Smooth muscle cell (in vitro differentiated cells): ENCODE measurements at regions not wholly inside any gene's neighbourhood (a gene's known extent, or its start where the extent isn't known, plus 50 kb on each side); places are given as distances from the start of the nearest gene placed in this dataset.

ENCODE experiments used
- DNase-seq: peaks from one replicate; lab custom pipeline; 2025; ENCODE audit not compliant: unreplicated experiment; lab: John Stamatoyannopoulos, UW
- H2AFZ ChIP-seq: fragments of 200-600 bp; sonication (generic); 2 replicates; pipeline ENCODE4 v1.6.0; 2016; ENCODE audit warnings: antibody characterized with exemption, low read depth, mild to moderate bottlenecking
- H3F3A ChIP-seq: fragments of 200-600 bp; sonication (generic); 2 replicates; pipeline ENCODE4 v1.6.0; 2017; ENCODE audit warnings: antibody characterized with exemption, low read depth
- H3K27ac ChIP-seq: fragments of 200-600 bp; sonication (generic); 2 replicates; pipeline ENCODE4 v1.5.1; 2016; ENCODE audit warnings: low read depth, mild to moderate bottlenecking
- H3K27me3 ChIP-seq: fragments of 200-600 bp; sonication (generic); 2 replicates; pipeline ENCODE4 v1.6.1; 2016; ENCODE audit warnings: low read depth, mild to moderate bottlenecking
- H3K36me3 ChIP-seq: fragments of 200-600 bp; sonication (generic); 2 replicates; pipeline ENCODE4 v1.5.1; 2016; ENCODE audit warnings: low read depth
- H3K4me1 ChIP-seq: fragments of 200-600 bp; sonication (generic); 2 replicates; pipeline ENCODE4 v1.5.1; 2016; ENCODE audit warnings: low read depth
- H3K4me2 ChIP-seq: fragments of 200-600 bp; sonication (generic); 2 replicates; pipeline ENCODE4 v1.6.0; 2016; ENCODE audit warnings: mild to moderate bottlenecking
- H3K4me3 ChIP-seq: fragments of 200-600 bp; sonication (generic); 2 replicates; pipeline ENCODE4 v1.5.1; 2016; ENCODE audit warnings: mild to moderate bottlenecking
- H3K79me2 ChIP-seq: fragments of 200-600 bp; sonication (generic); 2 replicates; pipeline ENCODE4 v1.6.0; 2016; ENCODE audit warnings: low read depth, mild to moderate bottlenecking
- H3K9ac ChIP-seq: fragments of 200-600 bp; sonication (generic); 2 replicates; pipeline ENCODE4 v1.6.0; 2016; ENCODE audit warnings: low read depth
- H3K9me3 ChIP-seq: fragments of 200-600 bp; sonication (generic); replicated peaks from 2 replicates; pipeline ENCODE4 v1.5.1; 2016; ENCODE audit warnings: low read depth
- H4K20me1 ChIP-seq: fragments of 200-600 bp; sonication (generic); 2 replicates; pipeline ENCODE4 v1.6.0; 2016; ENCODE audit warnings: low read depth
- CTCF ChIP-seq: fragments of 200-600 bp; sonication (generic); IDR thresholded peaks from 2 replicates; pipeline ENCODE4 v1.5.1; 2017; ENCODE audit warnings: borderline replicate concordance, mild to moderate bottlenecking, antibody characterized with exemption; ENCODE audit not compliant: insufficient read depth, poor library complexity, severe bottlenecking
- WGBS: methylation state at CpG from one replicate; pipeline ENCODE4 v1.1.7; 2016; ENCODE audit warnings: low lambda C conversion rate; 5-methylcytosine and 5-hydroxymethylcytosine counted together

- H3K27ac ChIP-seq = no peak overlapping the region
- H3K4me3 ChIP-seq = no peak overlapping the region
- H3K4me1 ChIP-seq = no peaks in the 10 kb centered on the region
- H3K36me3 ChIP-seq = no peaks in the 10 kb centered on the region
- 86% methylated on average over 6 of the region's 6 CpGs for WGBS
- no peaks in the 10 kb centered on the region for H3K79me2 ChIP-seq
- H4K20me1 ChIP-seq = no peaks in the 10 kb centered on the region
- H3K27me3 ChIP-seq = peaks cover 5% of the 10 kb centered on the region
- H3K9me3 ChIP-seq = no peaks in the 10 kb centered on the region
- H3K9ac ChIP-seq = no peak overlapping the region
- DNase-seq = no peak
- no peaks in the 10 kb centered on the region for H3F3A ChIP-seq
- TF ChIP-seq CTCF = no peak
- no peak overlapping the region for H2AFZ ChIP-seq
- H3K4me2 ChIP-seq = no peak overlapping the region
These were observed 217.4 kb downstream of the HAPSTR1 start for GRCh38 chr16:9308850-9309249.

- WGBS = 79% methylated on average over 2 of the region's 2 CpGs
- Histone ChIP-seq H3K4me2 (no peak overlapping the region), H3K36me3 (no peaks in the 10 kb centered on the region), H2AFZ (no peak overlapping the region), H3K79me2 (no peaks in the 10 kb centered on the region), H3K9ac (no peak overlapping the region), H3K9me3 (no peaks in the 10 kb centered on the region), H4K20me1 (no peaks in the 10 kb centered on the region), H3F3A (no peaks in the 10 kb centered on the region), H3K4me1 (no peaks in the 10 kb centered on the region), H3K27ac (no peak overlapping the region), H3K4me3 (no peak overlapping the region), H3K27me3 (peaks cover 5% of the 10 kb centered on the region)
- no peak for TF ChIP-seq CTCF
- DNase-seq = no peak
These were observed 218.4 kb downstream of the HAPSTR1 start for GRCh38 chr16:9309844-9310243.

- no peak overlapping the region for H3K9ac ChIP-seq
- TF ChIP-seq CTCF = no peak
- H3F3A ChIP-seq = no peaks in the 10 kb centered on the region
- H4K20me1 ChIP-seq = no peaks in the 10 kb centered on the region
- no peak overlapping the region for H3K4me2 ChIP-seq
- no peak overlapping the region for H3K27ac ChIP-seq
- H3K27me3 ChIP-seq = peaks cover 5% of the 10 kb centered on the region
- 28% methylated on average over 5 of the region's 5 CpGs for WGBS
- no peak overlapping the region for H3K4me3 ChIP-seq
- H3K4me1 ChIP-seq = no peaks in the 10 kb centered on the region
- DNase-seq = peak; percentile 7
- no peaks in the 10 kb centered on the region for H3K36me3 ChIP-seq
- H2AFZ ChIP-seq = no peak overlapping the region
- H3K79me2 ChIP-seq = no peaks in the 10 kb centered on the region
- no peaks in the 10 kb centered on the region for H3K9me3 ChIP-seq
These were observed 220.0 kb downstream of the HAPSTR1 start for GRCh38 chr16:9311303-9311954.

GRCh38 chr16:9316008-9316407 lies 224.6 kb downstream of the HAPSTR1 start:
- DNase-seq = no peak
- H3K4me2 ChIP-seq = no peak overlapping the region
- H3K79me2 ChIP-seq = no peaks in the 10 kb centered on the region
- H2AFZ ChIP-seq = no peak overlapping the region
- no peak overlapping the region for H3K4me3 ChIP-seq
- H3K9me3 ChIP-seq = no peaks in the 10 kb centered on the region
- H3K27ac ChIP-seq = no peak overlapping the region
- no peaks in the 10 kb centered on the region for H3K36me3 ChIP-seq
- no peaks in the 10 kb centered on the region for H3F3A ChIP-seq
- no peaks in the 10 kb centered on the region for H3K27me3 ChIP-seq
- H3K4me1 ChIP-seq = no peaks in the 10 kb centered on the region
- H3K9ac ChIP-seq = no peak overlapping the region
- no peak for TF ChIP-seq CTCF
- no peaks in the 10 kb centered on the region for H4K20me1 ChIP-seq
